ENCODE measurements at regions not wholly inside any gene's neighbourhood (a gene's known extent, or its start where the extent isn't known, plus 50 kb on each side); places are given as distances from the start of the nearest gene placed in this dataset.

- DNase-seq (ENCODE audit: low spot score) = no peak
Observed at GRCh38 chr2:45337481-45337880, 273.6 kb downstream of the SRBD1 start.

- no peak for DNase-seq (ENCODE audit: low spot score)
Observed at GRCh38 chr2:45334205-45334604, 276.9 kb downstream of the SRBD1 start.

- no peak for DNase-seq (ENCODE audit: low spot score)
Observed at GRCh38 chr2:45332567-45332966, 278.5 kb downstream of the SRBD1 start.

DNA sequence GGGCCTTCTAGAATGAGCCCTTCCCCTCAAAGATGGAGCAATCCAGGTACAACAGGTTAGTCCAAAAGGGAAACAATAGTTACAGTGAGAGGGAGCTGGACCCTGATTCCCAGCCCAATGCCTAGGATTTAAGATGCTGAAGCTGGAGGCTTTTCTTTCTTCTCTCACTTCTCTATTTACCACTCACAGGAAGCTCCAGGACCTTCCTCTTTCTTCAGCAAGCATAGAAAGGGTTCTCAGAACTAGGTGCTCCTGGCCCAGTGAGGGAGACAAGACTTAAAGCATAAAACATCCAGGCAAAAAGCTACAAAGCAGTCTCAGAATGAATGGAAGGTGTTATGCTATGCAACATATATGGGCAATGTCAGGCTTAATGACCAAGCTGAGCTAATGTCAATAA, 279.0 kb downstream of the SRBD1 start:
- no peak for DNase-seq (ENCODE audit: low spot score)

DNA sequence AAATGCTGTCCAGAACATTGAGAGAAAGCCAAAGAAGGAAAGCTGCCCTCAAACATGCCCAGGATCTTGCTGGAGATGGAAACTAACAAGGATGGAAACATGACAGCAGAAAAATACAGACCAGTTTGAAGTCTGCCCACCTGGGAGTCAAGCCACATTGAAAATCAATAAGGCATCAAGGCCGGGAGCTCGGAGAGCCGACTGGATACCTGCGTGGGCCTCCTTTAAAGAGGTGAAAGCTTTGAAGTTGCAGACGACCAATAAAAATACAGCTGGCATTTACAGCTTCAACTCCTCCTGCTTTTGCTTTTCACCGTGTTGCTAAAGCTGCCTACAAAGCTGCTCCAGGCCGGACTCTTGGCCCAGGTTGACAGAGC, 279.7 kb downstream of the SRBD1 start:
- no peak for DNase-seq (ENCODE audit: low spot score)

DNA sequence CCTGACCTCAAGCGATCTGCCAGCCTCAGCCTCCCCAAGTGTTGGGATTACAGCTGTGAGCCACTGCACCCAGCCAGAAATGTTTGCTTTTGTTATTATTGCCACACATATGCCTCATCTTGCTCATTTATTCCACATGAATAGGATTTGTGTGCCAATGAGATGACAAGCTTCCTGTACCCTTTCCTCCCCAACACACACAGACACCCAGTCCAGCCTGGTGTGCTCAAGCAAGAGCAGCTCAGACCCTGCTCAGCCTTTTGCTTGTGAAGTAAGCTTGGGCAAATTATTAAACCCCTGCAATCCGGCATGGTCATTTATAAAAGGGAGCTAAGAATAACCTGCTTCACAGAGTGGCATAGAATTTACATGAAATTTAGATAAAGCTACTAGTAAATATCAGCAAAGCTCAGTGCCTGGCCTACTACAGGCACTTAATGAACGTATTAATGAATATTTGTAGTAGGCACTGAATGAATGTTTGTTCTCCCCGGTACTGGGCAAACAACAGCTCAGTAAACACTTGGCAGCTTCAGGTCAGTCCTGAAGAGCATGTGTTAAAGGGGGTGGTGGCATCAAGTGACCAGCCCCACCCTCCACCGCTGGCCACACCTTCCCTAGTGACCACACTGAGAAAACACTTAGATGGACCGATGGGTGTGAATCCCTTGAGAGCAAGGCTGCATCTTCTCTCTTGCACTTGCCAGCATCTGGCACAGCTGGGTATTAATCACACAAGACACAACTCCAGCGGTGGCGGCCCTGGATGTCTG, 280.2 kb downstream of the SRBD1 start:
- DNase-seq (ENCODE audit: low spot score) = no peak

DNA sequence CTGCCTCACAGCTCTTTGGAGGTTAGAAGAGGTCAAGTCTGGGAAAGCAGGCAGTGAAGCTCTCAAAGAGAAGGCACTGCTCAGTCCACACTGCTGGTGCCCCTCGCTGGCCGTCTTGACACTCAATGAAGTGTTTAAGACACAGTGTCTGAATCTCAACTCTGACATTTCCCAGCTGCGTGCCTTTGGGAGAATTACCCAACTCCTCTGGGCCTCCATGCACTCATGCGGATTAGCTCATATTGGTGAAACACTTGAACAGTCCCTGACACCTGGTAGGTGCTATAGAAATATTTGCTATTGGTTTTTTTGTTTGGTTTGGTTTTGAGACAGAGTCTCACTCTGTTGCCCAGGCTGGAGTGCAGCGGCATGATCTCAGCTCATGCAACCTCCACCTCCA, 281.0 kb downstream of the SRBD1 start:
- DNase-seq (ENCODE audit: low spot score) = no peak

- peak; percentile 25 for DNase-seq (ENCODE audit: low spot score)
Observed at GRCh38 chr2:45329045-45329677, 281.9 kb downstream of the SRBD1 start.

DNA sequence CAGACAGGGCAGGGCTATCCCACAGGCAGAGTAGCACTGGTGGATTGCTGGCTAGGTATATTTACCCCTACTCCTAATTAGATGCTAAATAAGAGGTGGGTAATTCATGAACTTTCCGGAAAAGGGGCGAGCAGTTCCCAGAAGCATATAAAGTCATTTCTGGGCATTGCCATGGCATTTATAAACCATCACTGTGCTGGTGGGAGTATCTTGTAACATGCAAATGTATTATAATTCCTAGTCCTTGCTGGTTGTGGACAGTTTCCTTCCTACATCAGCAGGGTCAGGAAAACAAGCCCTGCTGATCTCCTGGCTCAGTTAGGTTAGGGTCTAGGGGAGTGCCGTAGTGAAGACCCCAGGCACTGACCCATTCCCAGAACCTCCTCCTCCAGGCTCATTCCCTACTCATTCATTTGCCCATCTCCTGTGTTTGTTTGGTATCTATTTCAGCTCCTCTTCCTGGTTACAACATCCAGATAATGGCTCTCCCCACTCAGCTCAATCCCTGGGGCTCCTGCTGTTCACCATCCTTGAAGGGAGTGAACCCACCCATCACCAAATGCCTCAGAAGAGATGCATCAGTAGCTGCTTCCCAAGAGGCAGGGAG, 282.7 kb downstream of the SRBD1 start:
- no peak for DNase-seq (ENCODE audit: low spot score)

GRCh38 chr2:45323344-45323743, 287.7 kb downstream of the SRBD1 start:
- no peak for DNase-seq (ENCODE audit: low spot score)

DNA sequence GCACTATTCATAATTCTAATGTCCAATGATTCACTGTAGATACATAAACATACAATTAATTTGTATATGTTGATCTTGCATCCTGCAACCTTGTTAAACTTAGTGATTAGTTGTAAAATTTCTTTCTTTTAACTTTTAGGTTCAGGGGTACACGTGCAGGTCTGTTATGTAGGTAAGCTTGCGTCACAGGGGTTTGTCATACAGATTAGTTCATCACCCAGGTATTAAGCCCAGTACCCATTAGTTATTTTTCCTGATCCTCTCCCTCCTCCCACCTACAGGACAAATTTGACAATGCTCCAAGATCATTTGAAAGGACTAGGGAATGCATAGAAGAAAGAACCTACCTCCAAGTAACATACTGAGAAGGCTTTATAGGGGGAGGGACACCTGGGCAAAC, 290.1 kb downstream of the SRBD1 start:
- no peak for DNase-seq (ENCODE audit: low spot score)

GRCh38 chr2:45319683-45320455, 291.2 kb downstream of the SRBD1 start:
- DNase-seq (ENCODE audit: low spot score) = no peak

DNA sequence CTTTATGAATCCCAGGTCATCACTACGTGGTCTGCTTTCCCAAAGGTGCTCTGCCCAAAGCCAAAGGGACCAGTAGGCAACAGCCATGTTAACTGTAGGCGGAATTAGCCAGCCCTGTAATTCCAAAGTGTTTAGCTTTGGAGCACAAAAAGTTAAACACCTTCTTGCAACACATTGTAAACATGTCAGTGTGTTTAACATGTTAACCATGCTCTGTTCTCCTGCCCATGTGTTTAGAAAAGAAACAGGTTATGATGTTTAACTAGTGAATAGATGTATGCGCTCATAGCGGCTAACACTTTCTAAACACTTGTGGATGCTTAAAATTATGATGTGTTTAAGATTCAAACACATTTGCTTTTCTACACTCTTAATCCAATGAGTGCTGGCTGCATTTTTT, 292.4 kb downstream of the SRBD1 start:
- no peak for DNase-seq (ENCODE audit: low spot score)

DNA sequence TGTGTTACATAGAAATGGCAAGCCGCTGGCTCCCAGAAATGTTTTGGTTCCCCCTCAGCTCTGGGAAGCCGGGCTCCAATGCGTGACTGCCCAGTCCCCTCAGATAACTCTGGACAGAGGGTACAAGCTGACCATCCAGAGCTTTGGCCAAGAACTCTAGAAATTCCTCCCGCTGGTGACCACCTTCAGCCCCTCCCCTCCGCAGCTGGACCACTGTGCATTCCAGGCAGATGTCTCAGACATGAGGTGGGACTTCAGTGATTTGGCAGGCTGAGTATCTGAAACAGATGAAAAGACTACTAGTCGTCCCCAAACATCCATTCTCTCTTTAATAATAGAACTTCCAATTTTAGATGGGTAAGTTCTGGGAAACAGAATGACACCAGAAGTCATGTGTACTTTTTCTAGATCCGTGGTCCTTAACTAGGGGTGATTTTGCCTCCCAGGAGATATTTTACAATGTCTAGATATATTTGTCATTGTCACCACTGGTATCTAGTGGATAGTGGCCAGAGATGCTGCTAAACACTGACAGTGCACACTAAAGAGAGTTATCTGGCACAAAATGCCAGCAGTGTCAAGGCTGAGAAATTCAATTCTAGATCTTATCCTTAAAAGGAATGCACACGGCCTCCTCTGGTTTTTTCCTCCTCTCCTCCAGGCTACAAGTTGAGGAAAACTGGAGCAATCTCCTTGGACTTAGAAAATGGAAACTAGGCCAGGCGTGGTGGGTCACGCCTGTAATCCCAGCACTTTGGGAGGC, 294.3 kb downstream of the SRBD1 start:
- DNase-seq (ENCODE audit: low spot score) = no peak

- DNase-seq (ENCODE audit: low spot score) = no peak
Observed at GRCh38 chr2:45315861-45316260, 295.2 kb downstream of the SRBD1 start.

GRCh38 chr2:45312275-45312674, 298.8 kb downstream of the SRBD1 start:
- DNase-seq (ENCODE audit: low spot score) = no peak

DNA sequence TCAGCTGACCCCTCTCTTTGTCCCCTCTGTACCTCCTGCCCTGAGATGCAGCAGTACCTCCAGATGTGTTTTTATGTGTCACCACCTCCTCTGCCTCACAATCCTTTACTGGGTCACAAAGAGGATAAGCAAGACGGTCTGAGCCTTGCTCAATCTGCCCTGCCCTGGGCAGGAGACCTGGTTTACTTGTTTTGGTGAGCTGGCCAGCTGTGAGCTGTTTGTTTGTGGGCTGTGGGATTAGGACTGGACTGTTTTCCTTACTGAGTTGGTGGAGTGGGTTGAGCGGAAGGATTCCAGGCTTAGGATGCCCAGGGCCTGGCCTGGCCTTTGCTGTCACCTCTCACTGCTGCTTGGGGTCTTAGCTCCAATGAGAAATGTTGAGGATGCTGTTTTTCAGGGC, 299.5 kb downstream of the SRBD1 start:
- DNase-seq (ENCODE audit: low spot score) = no peak

- DNase-seq (ENCODE audit: low spot score) = no peak
Observed at GRCh38 chr2:45307147-45307546, 297.9 kb upstream of the SIX2 start.

DNA sequence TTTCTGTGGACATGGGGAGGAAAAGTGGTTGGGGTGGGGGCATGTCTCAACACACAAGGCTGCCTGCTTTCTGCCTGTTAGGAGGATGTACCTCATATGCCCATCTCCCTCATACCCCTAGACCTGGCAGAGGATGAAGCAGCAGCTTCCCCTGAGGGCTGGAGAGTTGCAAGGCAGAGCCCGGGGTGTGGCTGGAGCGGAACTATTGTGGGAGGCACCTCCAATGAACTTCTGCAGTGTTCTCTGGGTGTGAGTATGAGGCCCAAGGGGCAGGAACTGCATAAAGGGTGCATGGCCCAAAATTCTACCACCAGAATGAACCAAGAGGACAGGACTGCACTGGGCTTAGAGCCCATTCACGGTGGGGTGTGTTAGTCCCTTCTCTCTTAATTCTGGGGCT, 296.3 kb upstream of the SIX2 start:
- no peak for DNase-seq (ENCODE audit: low spot score)

DNA sequence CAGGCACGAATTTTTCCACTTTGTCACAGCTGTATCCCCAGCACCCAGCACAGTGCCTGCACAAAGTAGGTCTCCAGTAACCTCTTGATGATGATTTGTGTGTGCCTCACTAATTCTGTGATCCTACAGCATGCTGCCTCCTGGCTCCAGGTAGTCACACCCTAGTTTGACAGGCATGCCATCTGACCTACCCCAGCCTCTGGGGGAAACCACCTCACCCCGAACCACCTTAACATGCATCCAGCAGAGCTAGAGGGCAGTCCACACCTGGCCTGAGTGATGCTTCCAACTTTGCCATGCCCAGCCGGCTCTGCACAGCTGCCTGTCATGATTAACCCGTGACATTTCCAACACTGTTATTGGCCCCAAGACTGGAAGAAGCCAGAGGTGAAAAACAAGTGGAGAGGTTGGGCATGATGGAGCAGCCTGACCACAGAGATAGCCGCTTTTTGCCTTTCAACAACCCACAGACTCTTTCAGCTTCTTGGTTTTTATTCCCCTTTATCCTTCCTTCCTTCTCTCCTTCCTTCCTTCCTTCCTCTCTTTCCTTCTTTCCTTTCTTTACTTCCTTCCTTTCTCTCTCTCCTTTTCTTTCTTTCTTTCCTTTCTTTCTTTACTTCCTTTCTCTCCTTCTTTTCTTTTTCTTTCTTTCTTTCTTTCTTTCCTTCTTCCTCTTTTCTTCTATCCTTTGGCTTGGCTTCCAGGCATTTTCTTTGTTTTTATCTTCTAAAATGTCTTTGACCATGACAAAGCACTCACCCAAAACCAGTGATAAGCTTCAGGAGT, 294.4 kb upstream of the SIX2 start:
- no peak for DNase-seq (ENCODE audit: low spot score)

Measured in SK-N-DZ (cell line).